ENCODE measurements at regions not wholly inside any gene's neighbourhood (a gene's known extent, or its start where the extent isn't known, plus 50 kb on each side); places are given as distances from the start of the nearest gene placed in this dataset.

DNA sequence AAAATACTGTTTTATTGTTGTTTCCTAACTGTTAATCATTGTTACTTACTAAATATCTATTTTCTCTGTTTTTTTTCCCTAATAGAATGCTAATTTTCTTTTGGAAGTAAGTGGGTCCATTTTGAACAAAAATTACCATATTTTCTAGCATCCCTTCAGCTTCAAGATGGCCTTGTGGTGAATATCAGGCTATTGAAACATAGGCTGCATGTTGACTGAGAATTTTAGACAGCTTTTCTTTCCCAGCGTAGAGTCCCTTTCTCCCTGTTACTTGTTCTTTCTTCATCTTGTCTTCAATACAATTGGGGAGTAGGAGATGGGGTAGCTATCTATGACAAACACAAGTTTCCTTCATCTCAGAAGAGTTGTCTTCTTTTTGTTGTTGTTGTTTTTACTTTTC is 397.0 kb downstream of the DOK5 start:
- Mint-ChIP-seq H3K36me3 (ENCODE audit: low read depth, unreplicated experiment) (no peaks in the 10 kb centered on the region), H3K27me3 (ENCODE audit: unreplicated experiment) (peaks cover 5% of the 10 kb centered on the region)

DNA sequence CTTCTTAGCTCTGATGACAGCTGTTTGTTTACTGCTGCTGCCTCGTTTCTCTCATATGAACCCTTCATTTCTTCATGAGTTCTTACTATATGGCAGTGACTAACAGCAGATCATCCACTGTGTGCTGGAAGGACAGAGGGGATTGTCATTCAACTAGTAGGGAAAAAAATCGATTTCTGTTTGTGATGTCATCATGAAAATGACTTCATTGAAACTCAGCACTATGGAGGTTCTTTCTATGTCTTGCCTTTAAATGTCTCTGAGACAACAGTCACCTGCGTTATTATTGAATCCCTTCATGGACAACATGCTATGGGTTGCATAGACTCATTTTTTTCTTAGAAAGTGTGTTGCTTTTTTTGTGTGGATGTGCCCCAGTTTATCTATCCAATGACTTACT is 394.4 kb downstream of the DOK5 start:
- no peak overlapping the region for H3K27ac Mint-ChIP-seq (ENCODE audit: unreplicated experiment)
- no peak overlapping the region for H3K4me3 Mint-ChIP-seq (ENCODE audit: unreplicated experiment)
- H3K27me3 Mint-ChIP-seq (ENCODE audit: unreplicated experiment): peaks cover 5% of the 10 kb centered on the region
- H3K9me3 Mint-ChIP-seq (ENCODE audit: unreplicated experiment): peaks cover 14% of the 10 kb centered on the region
- no peaks in the 10 kb centered on the region for H3K36me3 Mint-ChIP-seq (ENCODE audit: low read depth, unreplicated experiment)
- TF ChIP-seq, protein P1, sequence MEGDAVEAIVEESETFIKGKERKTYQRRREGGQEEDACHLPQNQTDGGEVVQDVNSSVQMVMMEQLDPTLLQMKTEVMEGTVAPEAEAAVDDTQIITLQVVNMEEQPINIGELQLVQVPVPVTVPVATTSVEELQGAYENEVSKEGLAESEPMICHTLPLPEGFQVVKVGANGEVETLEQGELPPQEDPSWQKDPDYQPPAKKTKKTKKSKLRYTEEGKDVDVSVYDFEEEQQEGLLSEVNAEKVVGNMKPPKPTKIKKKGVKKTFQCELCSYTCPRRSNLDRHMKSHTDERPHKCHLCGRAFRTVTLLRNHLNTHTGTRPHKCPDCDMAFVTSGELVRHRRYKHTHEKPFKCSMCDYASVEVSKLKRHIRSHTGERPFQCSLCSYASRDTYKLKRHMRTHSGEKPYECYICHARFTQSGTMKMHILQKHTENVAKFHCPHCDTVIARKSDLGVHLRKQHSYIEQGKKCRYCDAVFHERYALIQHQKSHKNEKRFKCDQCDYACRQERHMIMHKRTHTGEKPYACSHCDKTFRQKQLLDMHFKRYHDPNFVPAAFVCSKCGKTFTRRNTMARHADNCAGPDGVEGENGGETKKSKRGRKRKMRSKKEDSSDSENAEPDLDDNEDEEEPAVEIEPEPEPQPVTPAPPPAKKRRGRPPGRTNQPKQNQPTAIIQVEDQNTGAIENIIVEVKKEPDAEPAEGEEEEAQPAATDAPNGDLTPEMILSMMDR (IDR thresholded peaks at IDR 0.05; ENCODE audit: unreplicated experiment): no peak
- DNase-seq (ENCODE audit: low spot score): no peak
- no peaks in the 10 kb centered on the region for H3K4me1 Mint-ChIP-seq (ENCODE audit: unreplicated experiment)

More for the DNA sequence above, 397.0 kb downstream of the DOK5 start:
- no peaks in the 10 kb centered on the region for H3K4me1 Mint-ChIP-seq (ENCODE audit: unreplicated experiment)
- DNase-seq (ENCODE audit: low spot score): no peak
- H3K9me3 Mint-ChIP-seq (ENCODE audit: unreplicated experiment): peaks cover 14% of the 10 kb centered on the region
- H3K4me3 Mint-ChIP-seq (ENCODE audit: unreplicated experiment): no peak overlapping the region
- H3K27ac Mint-ChIP-seq (ENCODE audit: unreplicated experiment): no peak overlapping the region
- TF ChIP-seq, protein P1 (IDR thresholded peaks at IDR 0.05; ENCODE audit: unreplicated experiment): no peak

DNA sequence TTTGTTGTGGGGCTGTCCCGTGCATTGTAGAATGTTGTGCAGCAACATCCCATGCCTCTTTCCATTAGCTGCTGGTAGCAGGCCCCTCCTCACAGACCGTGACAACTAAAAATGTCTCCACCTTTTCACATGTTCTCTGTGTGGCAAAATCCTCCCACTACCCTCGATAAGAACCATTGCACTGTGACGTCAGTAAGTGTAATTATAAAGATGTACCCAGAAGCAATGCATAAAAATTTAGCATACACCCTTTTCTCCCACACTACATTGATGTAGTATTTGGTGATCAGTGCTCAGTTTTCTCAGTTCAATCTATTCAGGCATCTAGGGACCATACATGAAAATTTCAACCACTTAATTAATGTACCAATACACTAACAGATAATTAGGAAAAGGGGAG is 389.9 kb downstream of the DOK5 start:
- H3K4me3 Mint-ChIP-seq (ENCODE audit: unreplicated experiment): no peak overlapping the region
- H3K27ac Mint-ChIP-seq (ENCODE audit: unreplicated experiment): no peak overlapping the region
- TF ChIP-seq, protein P1 (IDR thresholded peaks at IDR 0.05; ENCODE audit: unreplicated experiment): no peak
- DNase-seq (ENCODE audit: low spot score): no peak
- peaks cover 37% of the 10 kb centered on the region for H3K9me3 Mint-ChIP-seq (ENCODE audit: unreplicated experiment)
- H3K36me3 Mint-ChIP-seq (ENCODE audit: low read depth, unreplicated experiment): no peaks in the 10 kb centered on the region
- no peaks in the 10 kb centered on the region for H3K4me1 Mint-ChIP-seq (ENCODE audit: unreplicated experiment)
- H3K27me3 Mint-ChIP-seq (ENCODE audit: unreplicated experiment): no peaks in the 10 kb centered on the region

DNA sequence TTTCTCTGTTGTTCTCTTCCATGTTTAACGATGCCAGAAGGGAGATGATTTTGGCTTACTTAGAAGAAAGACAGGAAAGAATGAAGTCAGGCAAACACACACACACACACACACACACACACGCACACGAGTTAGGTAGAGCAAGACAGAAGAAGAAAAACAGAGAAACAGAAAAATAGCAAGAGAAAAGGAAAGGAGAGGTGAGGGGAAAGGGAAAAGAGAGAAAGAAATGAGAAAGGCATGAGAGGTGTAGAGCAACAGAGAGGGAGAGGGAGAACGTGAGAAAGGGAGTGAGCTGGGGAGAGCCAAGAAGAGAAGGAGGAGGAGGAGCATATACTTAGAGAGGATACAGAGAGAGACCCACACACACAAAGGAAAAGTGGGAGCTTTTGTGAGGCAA is 385.3 kb downstream of the DOK5 start:
- no peaks in the 10 kb centered on the region for H3K27me3 Mint-ChIP-seq (ENCODE audit: unreplicated experiment)
- H3K4me1 Mint-ChIP-seq (ENCODE audit: unreplicated experiment): no peaks in the 10 kb centered on the region
- H3K9me3 Mint-ChIP-seq (ENCODE audit: unreplicated experiment): peaks cover 49% of the 10 kb centered on the region
- TF ChIP-seq, protein P1 (IDR thresholded peaks at IDR 0.05; ENCODE audit: unreplicated experiment): no peak
- H3K36me3 Mint-ChIP-seq (ENCODE audit: low read depth, unreplicated experiment): peaks cover 4% of the 10 kb centered on the region
- no peak for DNase-seq (ENCODE audit: low spot score)
- no peak overlapping the region for H3K4me3 Mint-ChIP-seq (ENCODE audit: unreplicated experiment)
- H3K27ac Mint-ChIP-seq (ENCODE audit: unreplicated experiment): no peak overlapping the region

DNA sequence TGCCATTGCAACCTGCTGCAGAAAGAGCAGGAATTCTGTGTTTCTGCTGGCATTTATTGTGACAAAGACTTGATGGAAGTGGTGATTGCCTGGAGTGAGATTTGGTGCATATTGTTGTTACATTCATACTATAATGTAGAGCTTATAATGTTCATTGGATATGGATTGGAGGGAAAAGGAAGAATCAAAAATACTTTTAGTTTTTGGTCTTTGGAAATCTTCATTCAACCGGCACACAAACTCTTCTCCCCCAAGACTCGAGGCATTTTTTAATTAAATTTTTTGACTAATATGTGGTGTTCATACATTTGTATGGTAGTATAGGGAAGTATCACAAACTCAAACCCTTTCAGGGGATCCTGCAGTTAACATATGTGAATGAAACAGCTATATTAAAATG is 380.8 kb downstream of the DOK5 start:
- peaks cover 4% of the 10 kb centered on the region for H3K36me3 Mint-ChIP-seq (ENCODE audit: low read depth, unreplicated experiment)

More for the DNA sequence above, 380.8 kb downstream of the DOK5 start:
- Mint-ChIP-seq H3K27me3 (ENCODE audit: unreplicated experiment) (peaks cover 2% of the 10 kb centered on the region), H3K9me3 (ENCODE audit: unreplicated experiment) (peaks cover 46% of the 10 kb centered on the region), H3K4me1 (ENCODE audit: unreplicated experiment) (no peaks in the 10 kb centered on the region), H3K27ac (ENCODE audit: unreplicated experiment) (no peak overlapping the region), H3K4me3 (ENCODE audit: unreplicated experiment) (no peak overlapping the region)
- TF ChIP-seq, protein P1 (IDR thresholded peaks at IDR 0.05; ENCODE audit: unreplicated experiment): no peak
- DNase-seq (ENCODE audit: low spot score): no peak

Data from endothelial cell (in vitro differentiated cells).